ENCODE measurements at regions not wholly inside any gene's neighbourhood (a gene's known extent, or its start where the extent isn't known, plus 50 kb on each side); places are given as distances from the start of the nearest gene placed in this dataset.

- Histone ChIP-seq H3K4me1 (no peaks in the 10 kb centered on the region), H3K27ac (no peak overlapping the region), H3K36me3 (replicated peaks in 1 of 2; ENCODE audit: insufficient read depth in 1 of 2, low read depth in 2 of 2) (no peaks in the 10 kb centered on the region), H3K4me3 (no peak overlapping the region), H3K9me3 (no peaks in the 10 kb centered on the region), H3K27me3 (no peaks in the 10 kb centered on the region)
- no peak for DNase-seq
- TF ChIP-seq POLR2A (IDR thresholded peaks at IDR 0.05), result no peak
- TF ChIP-seq, protein P1, sequence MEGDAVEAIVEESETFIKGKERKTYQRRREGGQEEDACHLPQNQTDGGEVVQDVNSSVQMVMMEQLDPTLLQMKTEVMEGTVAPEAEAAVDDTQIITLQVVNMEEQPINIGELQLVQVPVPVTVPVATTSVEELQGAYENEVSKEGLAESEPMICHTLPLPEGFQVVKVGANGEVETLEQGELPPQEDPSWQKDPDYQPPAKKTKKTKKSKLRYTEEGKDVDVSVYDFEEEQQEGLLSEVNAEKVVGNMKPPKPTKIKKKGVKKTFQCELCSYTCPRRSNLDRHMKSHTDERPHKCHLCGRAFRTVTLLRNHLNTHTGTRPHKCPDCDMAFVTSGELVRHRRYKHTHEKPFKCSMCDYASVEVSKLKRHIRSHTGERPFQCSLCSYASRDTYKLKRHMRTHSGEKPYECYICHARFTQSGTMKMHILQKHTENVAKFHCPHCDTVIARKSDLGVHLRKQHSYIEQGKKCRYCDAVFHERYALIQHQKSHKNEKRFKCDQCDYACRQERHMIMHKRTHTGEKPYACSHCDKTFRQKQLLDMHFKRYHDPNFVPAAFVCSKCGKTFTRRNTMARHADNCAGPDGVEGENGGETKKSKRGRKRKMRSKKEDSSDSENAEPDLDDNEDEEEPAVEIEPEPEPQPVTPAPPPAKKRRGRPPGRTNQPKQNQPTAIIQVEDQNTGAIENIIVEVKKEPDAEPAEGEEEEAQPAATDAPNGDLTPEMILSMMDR (IDR thresholded peaks at IDR 0.05), result no peak
- intact Hi-C loops (cut with DNase I), result no loop called here
- WGBS, 2 donors, result 50 to 65% methylated on average over 11 to 14 of the region's 14 CpGs
- no peak for ATAC-seq
Observed at GRCh38 chr17:79364315-79365094, 246.3 kb downstream of the RBFOX3 start.

GRCh38 chr17:79363552-79364275 lies 247.1 kb downstream of the RBFOX3 start:
- DNase-seq (no peak), ATAC-seq (no peak)
- Histone ChIP-seq H3K4me3 (no peak overlapping the region), H3K27me3 (no peaks in the 10 kb centered on the region), H3K36me3 (replicated peaks in 1 of 2; ENCODE audit: insufficient read depth in 1 of 2, low read depth in 2 of 2) (no peaks in the 10 kb centered on the region), H3K9me3 (no peaks in the 10 kb centered on the region), H3K4me1 (no peaks in the 10 kb centered on the region), H3K27ac (no peak overlapping the region)
- TF ChIP-seq, protein P1 (IDR thresholded peaks at IDR 0.05), result no peak
- TF ChIP-seq POLR2A (IDR thresholded peaks at IDR 0.05), result no peak
- WGBS, 2 donors, result 47 to 50% methylated on average over 15 of the region's 16 CpGs
- intact Hi-C loops (cut with DNase I), result no loop called here

GRCh38 chr17:79362772-79363305 lies 248.0 kb downstream of the RBFOX3 start:
- DNase-seq, result no peak
- ATAC-seq, result no peak
- H3K27me3 ChIP-seq, result no peaks in the 10 kb centered on the region
- no peaks in the 10 kb centered on the region for H3K4me1 ChIP-seq
- intact Hi-C loops (cut with DNase I), result no loop called here
- H3K9me3 ChIP-seq, result no peaks in the 10 kb centered on the region
- no peak for TF ChIP-seq POLR2A (IDR thresholded peaks at IDR 0.05)
- 55 to 57% methylated on average over 11 to 14 of the region's 14 CpGs for WGBS, 2 donors
- H3K36me3 ChIP-seq (replicated peaks in 1 of 2; ENCODE audit: insufficient read depth in 1 of 2, low read depth in 2 of 2), result no peaks in the 10 kb centered on the region
- no peak overlapping the region for H3K4me3 ChIP-seq
- H3K27ac ChIP-seq, result no peak overlapping the region

- DNase-seq (no peak), ATAC-seq (no peak)
- peaks cover 0 to 3% of the 10 kb centered on the region in 2 donors for H3K27me3 ChIP-seq
- intact Hi-C loops (cut with DNase I), result no loop called here
- no peak overlapping the region for H3K27ac ChIP-seq
- no peaks in the 10 kb centered on the region for H3K4me1 ChIP-seq
- no peaks in the 10 kb centered on the region for H3K36me3 ChIP-seq (replicated peaks in 1 of 2; ENCODE audit: insufficient read depth in 1 of 2, low read depth in 2 of 2)
- H3K9me3 ChIP-seq, result no peaks in the 10 kb centered on the region
- WGBS, 2 donors, result 29 to 33% methylated on average over 13 to 29 of the region's 29 CpGs
- TF ChIP-seq, protein P1 (IDR thresholded peaks at IDR 0.05), result no peak
- no peak for TF ChIP-seq POLR2A (IDR thresholded peaks at IDR 0.05)
- H3K4me3 ChIP-seq, result no peak overlapping the region
Observed at GRCh38 chr17:79361873-79362771, 248.7 kb downstream of the RBFOX3 start.

Data from body of pancreas (tissue), 4 donors.